SK-N-MC (cell line): ENCODE measurements at regions not wholly inside any gene's neighbourhood (a gene's known extent, or its start where the extent isn't known, plus 50 kb on each side); places are given as distances from the start of the nearest gene placed in this dataset.
"Not testable (repeated sequence)": the region's sequence is repeated elsewhere in the genome, so short reads cannot be mapped to it uniquely, and the experiment has no call there.

ENCODE experiments used
- EZH2 ChIP-seq: fragments of 200-600 bp; sonication (generic); IDR thresholded peaks from one replicate; pipeline ENCODE4 v1.6.1; 2017; ENCODE audit warnings: antibody characterized with exemption
- FOXP2 ChIP-seq: optimal IDR thresholded peaks from 2 replicates; pipeline ENCODE3; 2011; ENCODE audit warnings: mild to moderate bottlenecking, moderate library complexity; ENCODE audit not compliant: insufficient read depth; ENCODE audit errors: extremely low read length, control extremely low read depth
- POLR2AphosphoS5 ChIP-seq: IDR thresholded peaks from 2 replicates; pipeline ENCODE4 v1.6.1; 2012; ENCODE audit warnings: mild to moderate bottlenecking, low read depth, low read length, borderline replicate concordance

- not testable (repeated sequence) for TF ChIP-seq POLR2AphosphoS5, EZH2, FOXP2
Observed at GRCh38 chr6:49162379-49162778, 300.7 kb downstream of the MMUT start.
